Activated naive CD4-positive, alpha-beta T cell treated with anti-CD3 and anti-CD28 coated beads for 36 hours (primary cell): ENCODE measurements at regions not wholly inside any gene's neighbourhood (a gene's known extent, or its start where the extent isn't known, plus 50 kb on each side); places are given as distances from the start of the nearest gene placed in this dataset.

ENCODE experiments used
- CTCF ChIA-PET: fragments of 350-600 bp; sonication (Branson Sonifier 250); formaldehyde crosslinking; loops from one replicate; lab custom pipeline; 2021; ENCODE audit warnings: antibody characterized with exemption; lab: Charles Lee
- DNase-seq: peaks from one replicate; pipeline ENCODE4 v3.0.0-alpha.2; 2020
- H3K27ac Mint-ChIP-seq: one replicate; pipeline ENCODE4 v1.8.0; 2021; ENCODE audit warnings: mild to moderate bottlenecking, mixed read lengths
- H3K27me3 Mint-ChIP-seq: one replicate; pipeline ENCODE4 v1.8.0; 2021; ENCODE audit warnings: low read depth, mixed read lengths
- H3K36me3 Mint-ChIP-seq: one replicate; pipeline ENCODE4 v1.8.0; 2021; ENCODE audit warnings: low read depth, mixed read lengths
- H3K4me1 Mint-ChIP-seq: one replicate; pipeline ENCODE4 v1.8.0; 2021; ENCODE audit warnings: low read depth, mixed read lengths
- H3K4me3 Mint-ChIP-seq: one replicate; pipeline ENCODE4 v1.8.0; 2021; ENCODE audit warnings: mild to moderate bottlenecking, moderate library complexity, mixed read lengths
- H3K9me3 Mint-ChIP-seq: one replicate; pipeline ENCODE4 v1.8.0; 2021; ENCODE audit warnings: mixed read lengths
- intact Hi-C: fragments of 100-400 bp; cut with micrococcal nuclease; formaldehyde crosslinking; loops from one replicate; pipeline ENCODE4 v1.15.1; 2023

DNA sequence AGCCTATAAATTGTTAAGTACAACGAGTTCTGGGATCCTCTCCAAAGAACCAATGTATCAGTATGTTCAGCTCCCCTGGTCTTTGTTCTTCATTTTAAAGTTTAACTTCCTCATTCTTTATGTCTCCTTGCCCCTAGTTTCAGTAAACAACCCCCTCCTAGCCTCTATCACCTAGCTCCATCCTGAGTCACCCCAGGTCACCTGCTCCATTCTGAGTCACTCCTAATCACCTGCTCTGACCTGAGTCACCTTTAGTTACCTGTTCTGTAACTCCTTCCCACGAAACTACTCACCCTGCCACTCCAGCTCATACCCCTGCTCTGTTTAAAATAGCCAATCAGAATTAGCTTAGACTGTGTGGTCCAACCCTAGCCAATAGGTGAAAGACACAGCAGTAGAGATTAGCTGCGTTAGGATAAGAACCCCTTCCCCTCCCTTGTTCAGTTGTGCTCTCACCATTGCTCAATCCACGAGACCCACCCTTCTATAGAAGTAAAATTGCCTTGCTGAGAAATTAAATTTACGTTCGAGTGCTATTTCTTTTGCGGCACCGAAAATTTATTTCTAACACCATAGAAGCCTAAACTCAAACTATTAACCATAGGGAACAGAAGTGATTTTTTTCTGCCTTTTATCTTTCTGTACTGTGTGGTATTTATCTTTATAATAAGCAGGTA is 245.0 kb upstream of the ADAMTS9 start:
- H3K4me1 Mint-ChIP-seq = no peaks in the 10 kb centered on the region
- intact Hi-C loops = no loop called here

DNA sequence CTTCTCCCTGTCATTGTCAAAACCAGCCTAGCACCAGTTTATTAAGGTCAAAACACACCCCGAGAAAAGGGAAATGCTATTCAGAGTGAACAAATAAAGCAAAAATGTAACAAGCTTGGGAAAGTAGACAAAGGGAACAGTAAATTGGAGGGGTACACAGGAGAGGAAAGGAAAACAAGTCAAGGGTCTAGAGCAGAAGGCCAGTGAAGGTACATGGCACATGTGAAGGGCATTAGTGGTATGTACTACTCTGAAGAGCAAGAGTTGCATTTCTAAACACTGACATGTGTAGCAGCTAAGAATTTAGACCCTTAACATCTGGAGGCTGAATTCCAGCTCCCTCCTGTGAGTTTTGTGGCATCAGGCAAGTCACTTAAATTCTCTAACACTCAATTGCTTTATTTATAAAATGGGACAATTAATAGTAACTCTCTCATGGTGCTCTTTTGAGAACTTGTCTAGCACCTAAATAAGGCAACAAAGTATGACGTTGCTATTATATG is 244.3 kb upstream of the ADAMTS9 start:
- no peak overlapping the region for H3K27ac Mint-ChIP-seq
- H3K4me1 Mint-ChIP-seq = no peaks in the 10 kb centered on the region
- no peak overlapping the region for H3K4me3 Mint-ChIP-seq
- intact Hi-C loops = no loop called here
- H3K27me3 Mint-ChIP-seq = no peaks in the 10 kb centered on the region
- H3K36me3 Mint-ChIP-seq = no peaks in the 10 kb centered on the region
- CTCF ChIA-PET = no interaction called here
- H3K9me3 Mint-ChIP-seq = peaks cover 6% of the 10 kb centered on the region
- no peak for DNase-seq

More for the DNA sequence above, 245.0 kb upstream of the ADAMTS9 start:
- CTCF ChIA-PET = no interaction called here
- no peak overlapping the region for H3K4me3 Mint-ChIP-seq
- H3K27me3 Mint-ChIP-seq = no peaks in the 10 kb centered on the region
- no peak overlapping the region for H3K27ac Mint-ChIP-seq
- H3K36me3 Mint-ChIP-seq = no peaks in the 10 kb centered on the region
- H3K9me3 Mint-ChIP-seq = peaks cover 6% of the 10 kb centered on the region
- no peak for DNase-seq

DNA sequence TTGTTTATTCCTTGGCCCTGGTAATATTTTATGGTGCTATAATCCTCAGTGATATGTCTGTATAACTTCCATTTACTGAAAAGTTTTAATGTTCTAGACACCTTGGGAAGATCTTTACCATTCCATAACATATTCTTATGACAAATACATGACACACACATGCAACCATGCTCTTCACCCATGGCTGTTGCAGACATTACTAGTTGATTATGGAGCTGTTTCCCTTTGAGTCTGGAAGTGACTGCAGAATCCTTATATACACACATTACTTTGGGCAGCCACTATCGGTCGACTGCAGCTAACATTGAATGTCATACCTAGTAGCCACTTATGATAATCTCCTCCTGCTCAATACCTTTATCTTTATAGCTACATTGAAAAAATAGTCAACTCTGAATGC is 243.1 kb upstream of the ADAMTS9 start:
- H3K27me3 Mint-ChIP-seq = no peaks in the 10 kb centered on the region
- no peak overlapping the region for H3K4me3 Mint-ChIP-seq
- intact Hi-C loops = no loop called here
- no peak for DNase-seq
- peaks cover 6% of the 10 kb centered on the region for H3K9me3 Mint-ChIP-seq
- CTCF ChIA-PET = no interaction called here
- H3K4me1 Mint-ChIP-seq = no peaks in the 10 kb centered on the region
- H3K36me3 Mint-ChIP-seq = no peaks in the 10 kb centered on the region
- no peak overlapping the region for H3K27ac Mint-ChIP-seq

DNA sequence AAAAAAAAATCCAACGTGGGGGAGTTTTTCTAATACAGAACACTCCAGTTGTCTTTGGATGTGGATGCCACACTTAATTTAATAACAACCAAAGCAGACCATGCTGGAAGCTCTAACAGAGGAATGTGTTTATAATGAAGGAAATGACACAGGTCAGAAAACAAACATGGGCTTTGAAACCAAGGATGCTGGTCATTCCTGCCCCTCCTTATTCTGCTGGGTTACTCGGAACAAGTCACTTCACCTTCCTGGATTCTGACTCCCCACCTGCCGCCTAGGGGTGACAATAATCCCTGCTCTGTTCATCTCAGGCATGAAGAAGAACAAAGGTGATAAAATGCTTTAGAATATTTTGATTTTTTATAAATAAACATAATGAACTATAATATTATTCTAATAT is 240.9 kb upstream of the ADAMTS9 start:
- no peaks in the 10 kb centered on the region for H3K36me3 Mint-ChIP-seq
- peaks cover 6% of the 10 kb centered on the region for H3K9me3 Mint-ChIP-seq
- intact Hi-C loops = no loop called here
- no peaks in the 10 kb centered on the region for H3K4me1 Mint-ChIP-seq
- CTCF ChIA-PET = no interaction called here
- H3K27ac Mint-ChIP-seq = no peak overlapping the region
- no peak overlapping the region for H3K4me3 Mint-ChIP-seq
- no peaks in the 10 kb centered on the region for H3K27me3 Mint-ChIP-seq
- no peak for DNase-seq

DNA sequence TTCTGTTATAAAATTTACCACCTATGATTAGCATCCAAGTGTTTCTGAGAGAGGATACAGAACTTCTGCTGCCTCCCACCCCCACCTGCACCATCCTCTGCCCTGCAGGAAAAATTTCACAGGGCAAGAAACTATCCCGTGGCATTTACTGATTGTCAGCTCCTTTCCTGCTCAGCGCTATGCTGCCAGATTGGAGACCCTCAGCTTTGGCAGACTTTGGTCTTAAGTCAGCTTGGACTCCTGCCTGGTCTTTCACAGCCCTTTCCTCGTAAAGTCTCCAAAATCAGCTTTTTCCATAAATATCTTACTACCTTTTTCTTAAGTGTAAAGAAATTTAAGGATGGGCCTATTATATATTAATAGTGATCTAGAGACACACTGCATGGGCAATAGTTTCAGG is 239.9 kb upstream of the ADAMTS9 start:
- intact Hi-C loops = no loop called here
- CTCF ChIA-PET = no interaction called here
- H3K27ac Mint-ChIP-seq = no peak overlapping the region

DNA sequence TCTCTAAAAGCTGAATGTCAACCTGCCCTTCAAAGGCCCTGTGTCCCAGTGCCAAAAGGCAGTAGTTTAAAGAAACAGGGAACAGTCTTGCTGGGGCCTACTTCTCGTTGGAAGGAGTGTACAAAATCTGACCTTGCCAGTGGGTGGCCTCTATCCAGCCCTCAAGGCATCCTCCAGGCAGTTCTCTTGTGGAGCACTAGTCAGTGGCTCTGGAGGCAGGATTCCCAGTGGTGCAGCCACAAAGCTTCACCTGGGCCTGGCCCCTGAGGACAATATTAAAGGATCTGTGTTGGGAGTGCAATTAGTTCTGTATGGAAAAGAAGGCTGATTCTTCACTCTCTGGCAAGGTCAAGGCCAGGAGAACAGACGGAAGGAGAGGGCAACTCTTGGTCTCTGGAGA is 237.8 kb upstream of the ADAMTS9 start:
- H3K9me3 Mint-ChIP-seq = no peaks in the 10 kb centered on the region
- H3K36me3 Mint-ChIP-seq = no peaks in the 10 kb centered on the region
- H3K4me1 Mint-ChIP-seq = no peaks in the 10 kb centered on the region
- no peak overlapping the region for H3K4me3 Mint-ChIP-seq
- CTCF ChIA-PET = no interaction called here
- DNase-seq = no peak
- no peaks in the 10 kb centered on the region for H3K27me3 Mint-ChIP-seq
- intact Hi-C loops = no loop called here
- no peak overlapping the region for H3K27ac Mint-ChIP-seq

More for the DNA sequence above, 239.9 kb upstream of the ADAMTS9 start:
- Mint-ChIP-seq H3K27me3 (no peaks in the 10 kb centered on the region), H3K4me1 (no peaks in the 10 kb centered on the region), H3K4me3 (no peak overlapping the region), H3K9me3 (peaks cover 2% of the 10 kb centered on the region), H3K36me3 (no peaks in the 10 kb centered on the region)
- DNase-seq = no peak

DNA sequence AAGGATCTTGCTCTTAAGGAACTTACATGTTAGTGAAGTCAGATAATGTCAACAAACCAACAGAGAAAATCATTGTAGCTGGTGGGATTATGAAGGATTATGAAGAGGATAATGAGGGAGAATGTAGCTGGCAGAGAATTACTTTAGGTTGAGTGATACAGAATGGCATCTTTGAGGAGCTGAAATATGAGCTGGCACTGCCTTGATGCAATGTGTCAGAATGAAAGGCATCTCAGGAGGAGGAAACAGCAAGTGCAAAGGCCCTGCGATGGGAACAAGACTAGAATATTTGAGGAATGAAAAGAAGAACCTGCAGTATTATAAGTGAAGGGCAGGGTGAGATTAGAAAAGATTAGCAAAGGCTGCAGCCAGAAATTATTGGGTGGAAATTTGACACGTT is 237.2 kb upstream of the ADAMTS9 start:
- Mint-ChIP-seq H3K27me3 (no peaks in the 10 kb centered on the region), H3K9me3 (no peaks in the 10 kb centered on the region), H3K4me3 (no peak overlapping the region), H3K36me3 (no peaks in the 10 kb centered on the region), H3K27ac (no peak overlapping the region), H3K4me1 (no peaks in the 10 kb centered on the region)
- no peak for DNase-seq
- intact Hi-C loops = no loop called here
- CTCF ChIA-PET = no interaction called here

DNA sequence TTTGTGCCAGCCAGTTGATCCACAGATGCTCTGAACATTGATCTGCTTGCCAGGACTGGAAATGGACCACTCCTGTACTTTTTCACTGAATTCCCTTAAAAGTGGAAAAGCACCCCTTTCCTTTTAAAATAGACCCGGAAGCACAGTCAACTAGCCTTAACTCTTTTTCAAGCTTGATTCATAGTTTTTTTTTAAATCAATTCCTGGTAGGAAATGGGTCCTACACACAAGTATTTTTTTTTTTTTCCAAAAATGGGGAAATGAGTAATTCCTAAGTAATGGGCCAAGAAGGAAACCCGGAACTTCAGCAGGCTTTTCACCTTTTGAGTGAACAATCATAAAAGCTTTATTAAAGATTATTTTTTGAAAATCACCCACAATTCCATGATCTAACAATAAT is 234.4 kb upstream of the ADAMTS9 start:
- Mint-ChIP-seq H3K4me3 (no peak overlapping the region), H3K36me3 (no peaks in the 10 kb centered on the region), H3K27me3 (no peaks in the 10 kb centered on the region), H3K27ac (no peak overlapping the region), H3K9me3 (no peaks in the 10 kb centered on the region), H3K4me1 (no peaks in the 10 kb centered on the region)
- intact Hi-C loops = no loop called here
- DNase-seq = no peak
- CTCF ChIA-PET = no interaction called here

DNA sequence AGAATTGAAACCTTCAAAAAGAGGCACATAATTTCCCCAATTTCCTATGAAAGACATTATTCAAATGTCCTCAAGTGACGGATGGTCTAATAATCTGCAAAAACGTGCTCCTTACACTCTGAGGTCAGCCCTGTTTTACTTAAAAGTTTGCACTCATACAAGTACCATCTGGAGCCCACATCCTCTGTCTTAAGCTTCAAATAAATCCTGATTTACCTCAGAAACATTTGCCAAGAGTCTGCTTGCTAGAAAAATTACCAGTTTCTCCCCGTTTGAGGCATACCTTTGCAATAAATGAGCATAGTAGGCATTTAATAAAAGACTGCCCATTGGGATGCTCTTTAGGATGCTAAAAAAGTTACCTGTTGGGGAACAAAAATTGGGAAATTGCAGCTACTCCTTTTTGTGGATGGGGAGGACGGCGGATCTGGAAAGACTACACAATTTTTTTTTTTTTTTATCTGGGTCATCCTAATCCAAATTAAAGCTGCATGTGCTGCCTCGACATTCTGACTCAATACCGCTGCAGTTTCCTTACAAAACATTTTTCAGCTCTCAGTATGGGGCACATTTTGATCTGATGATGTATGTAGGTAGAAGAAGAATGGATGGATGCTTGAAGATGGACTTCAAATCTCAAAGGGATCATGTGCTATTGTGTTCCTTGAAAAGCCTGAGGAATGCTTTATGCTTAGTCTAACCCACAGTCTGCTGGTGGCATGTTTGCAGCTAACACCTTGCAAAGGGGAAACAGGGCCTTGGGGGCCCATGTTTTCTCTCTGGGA is 233.7 kb upstream of the ADAMTS9 start:
- CTCF ChIA-PET = no interaction called here
- H3K4me3 Mint-ChIP-seq = no peak overlapping the region
- H3K4me1 Mint-ChIP-seq = no peaks in the 10 kb centered on the region
- no peak overlapping the region for H3K27ac Mint-ChIP-seq
- intact Hi-C loops = no loop called here
- DNase-seq = no peak
- H3K9me3 Mint-ChIP-seq = no peaks in the 10 kb centered on the region
- no peaks in the 10 kb centered on the region for H3K27me3 Mint-ChIP-seq
- H3K36me3 Mint-ChIP-seq = no peaks in the 10 kb centered on the region

DNA sequence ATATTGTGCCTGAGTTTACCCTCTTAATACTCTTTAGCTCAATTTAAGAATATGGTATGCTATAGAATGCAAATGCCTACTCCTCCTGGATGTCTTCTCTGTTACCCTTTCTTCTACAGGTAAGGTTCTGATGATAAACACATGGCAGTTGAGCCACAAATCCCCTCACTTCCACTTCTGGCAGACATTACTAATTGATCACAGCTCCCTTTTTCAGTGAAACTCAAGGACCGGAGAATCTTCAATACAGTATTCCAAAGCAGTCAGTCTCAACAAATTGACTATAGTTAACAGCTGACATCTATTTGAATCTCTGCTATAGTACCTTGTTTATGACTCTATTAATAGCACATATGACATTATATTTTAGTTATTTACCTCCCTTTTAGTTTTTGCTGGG is 232.1 kb upstream of the ADAMTS9 start:
- intact Hi-C loops = no loop called here
- CTCF ChIA-PET = no interaction called here
- no peak overlapping the region for H3K27ac Mint-ChIP-seq
- H3K4me3 Mint-ChIP-seq = no peak overlapping the region
- DNase-seq = no peak
- H3K4me1 Mint-ChIP-seq = no peaks in the 10 kb centered on the region
- H3K9me3 Mint-ChIP-seq = no peaks in the 10 kb centered on the region
- H3K27me3 Mint-ChIP-seq = no peaks in the 10 kb centered on the region
- no peaks in the 10 kb centered on the region for H3K36me3 Mint-ChIP-seq

DNA sequence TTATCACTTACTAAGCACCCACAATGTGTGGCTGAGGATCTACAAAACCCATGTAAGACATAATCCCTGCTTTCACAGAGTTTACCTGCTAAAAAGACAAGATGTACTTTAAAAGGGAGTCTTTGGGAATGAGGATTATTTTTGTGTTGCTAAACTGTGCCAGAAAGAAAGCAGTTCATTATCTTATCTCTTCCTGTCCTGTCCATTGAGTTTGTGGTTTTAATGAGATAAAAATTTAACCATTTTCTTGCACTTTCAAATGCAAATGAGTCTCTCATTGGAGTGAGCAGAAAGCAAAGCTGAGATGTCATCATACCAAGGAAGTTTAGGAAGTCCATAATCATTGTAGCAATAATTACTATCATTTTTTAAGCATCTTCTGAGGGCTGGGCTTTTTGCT is 231.2 kb upstream of the ADAMTS9 start:
- Mint-ChIP-seq H3K27ac (no peak overlapping the region), H3K9me3 (no peaks in the 10 kb centered on the region), H3K4me1 (no peaks in the 10 kb centered on the region), H3K4me3 (no peak overlapping the region), H3K27me3 (no peaks in the 10 kb centered on the region), H3K36me3 (no peaks in the 10 kb centered on the region)
- intact Hi-C loops = no loop called here
- CTCF ChIA-PET = no interaction called here
- DNase-seq = no peak

DNA sequence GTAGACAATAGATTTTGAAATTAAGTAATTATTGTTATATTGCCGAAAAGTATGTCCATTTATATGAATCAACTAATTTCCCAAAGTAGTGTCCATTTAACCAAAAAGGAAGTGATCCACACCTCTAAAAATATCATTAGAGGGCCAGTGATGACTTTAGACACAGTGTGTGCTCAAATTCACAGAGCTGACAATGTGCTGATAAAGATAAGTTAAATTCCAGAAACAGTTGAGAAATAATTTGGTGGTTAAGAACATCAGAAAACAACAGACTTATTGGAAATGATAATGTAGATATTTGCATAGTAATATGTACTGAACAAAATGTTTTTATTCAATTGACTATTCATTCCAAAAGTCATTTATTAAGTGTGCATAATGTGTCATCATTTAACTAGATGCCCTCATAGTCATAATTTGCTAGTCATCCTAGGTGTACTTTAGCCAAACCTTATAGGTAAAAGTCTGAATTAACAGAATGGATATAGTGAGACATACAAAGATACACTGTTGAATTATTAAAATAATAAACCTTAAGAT is 230.2 kb upstream of the ADAMTS9 start:
- Mint-ChIP-seq H3K4me1 (no peaks in the 10 kb centered on the region), H3K36me3 (no peaks in the 10 kb centered on the region), H3K4me3 (no peak overlapping the region), H3K27me3 (no peaks in the 10 kb centered on the region), H3K27ac (no peak overlapping the region), H3K9me3 (no peaks in the 10 kb centered on the region)
- CTCF ChIA-PET = no interaction called here
- no peak for DNase-seq
- intact Hi-C loops = no loop called here

DNA sequence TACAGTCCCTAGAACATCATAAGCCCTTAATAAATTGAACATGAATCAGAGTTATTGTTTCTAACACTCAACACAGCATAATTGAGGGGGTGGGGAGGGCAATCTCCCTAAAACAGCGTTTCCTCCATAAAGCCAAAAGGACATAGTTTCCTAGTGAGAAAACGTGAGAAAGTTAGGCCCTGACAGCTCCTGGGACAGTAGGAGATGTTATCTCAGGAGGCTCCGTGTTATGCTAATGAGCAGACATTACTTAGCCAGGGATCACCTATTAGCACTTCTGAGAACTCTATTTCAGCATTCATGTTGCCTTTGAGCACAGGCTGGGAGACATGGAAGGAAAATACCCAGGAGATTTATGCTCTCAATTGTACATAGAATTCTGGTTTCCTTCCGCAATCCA is 229.1 kb upstream of the ADAMTS9 start:
- intact Hi-C loops = no loop called here
- Mint-ChIP-seq H3K9me3 (peaks cover 2% of the 10 kb centered on the region), H3K4me1 (no peaks in the 10 kb centered on the region)

More for the DNA sequence above, 229.1 kb upstream of the ADAMTS9 start:
- DNase-seq = no peak
- Mint-ChIP-seq H3K36me3 (no peaks in the 10 kb centered on the region), H3K27me3 (no peaks in the 10 kb centered on the region), H3K27ac (no peak overlapping the region), H3K4me3 (no peak overlapping the region)
- CTCF ChIA-PET = no interaction called here
